Muscle layer of colon (tissue), 2 donors: ENCODE measurements at regions not wholly inside any gene's neighbourhood (a gene's known extent, or its start where the extent isn't known, plus 50 kb on each side); places are given as distances from the start of the nearest gene placed in this dataset.

Experiments used
- H3K27ac ChIP-seq: one replicate; pipeline ENCODE4 v1.7.0; 2013; ENCODE audit warnings: low read depth, mild to moderate bottlenecking, low read length, moderate library complexity
- H3K27me3 ChIP-seq, 2 donors: one replicate each; pipeline ENCODE4 v1.7.0; 2013; ENCODE audit warnings: low read length in 2 of 2, mild to moderate bottlenecking in 2 of 2; ENCODE audit not compliant: insufficient read depth in 2 of 2, control insufficient read depth in 1 of 2
- H3K36me3 ChIP-seq: one replicate; pipeline ENCODE4 v1.7.0; 2013; ENCODE audit warnings: mild to moderate bottlenecking, low read length; ENCODE audit not compliant: insufficient read depth
- H3K4me1 ChIP-seq: one replicate; pipeline ENCODE4 v1.7.0; 2013; ENCODE audit warnings: mild to moderate bottlenecking, low read length; ENCODE audit not compliant: insufficient read depth
- H3K4me3 ChIP-seq, 2 donors: one replicate each; pipeline ENCODE4 v1.7.0; 2013; ENCODE audit warnings: low read length in 2 of 2, low read depth in 1 of 2, mild to moderate bottlenecking in 1 of 2, moderate library complexity in 1 of 2
- H3K9ac ChIP-seq: one replicate; pipeline ENCODE4 v1.7.0; 2013; ENCODE audit warnings: low read length
- H3K9me3 ChIP-seq: one replicate; pipeline ENCODE4 v1.7.0; 2013; ENCODE audit warnings: mild to moderate bottlenecking, low read length
- donor health status: abdominal sarcoma.
- donor health status: Adenocarcinoma of cecum.

DNA sequence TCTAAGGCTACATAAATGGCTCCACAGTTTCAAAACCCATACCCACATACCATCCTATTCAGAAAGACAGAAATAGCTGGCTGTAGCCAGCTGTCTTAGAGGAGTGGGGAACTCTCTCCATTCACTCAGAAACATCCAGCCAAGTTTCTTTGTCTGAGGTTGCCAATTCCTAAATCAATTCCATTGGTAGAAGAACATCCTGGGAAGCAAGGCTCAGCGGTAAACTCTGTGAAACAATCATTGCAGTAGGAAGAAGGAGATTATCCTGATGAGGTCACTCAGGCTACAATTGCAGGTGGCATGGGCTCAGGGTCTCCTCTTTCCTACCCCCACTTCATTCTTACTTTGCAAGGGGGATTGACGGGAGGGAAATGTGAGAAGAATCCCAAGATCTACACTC, 154.0 kb downstream of the ETV1 start:
- no peaks in the 10 kb centered on the region for H3K9me3 ChIP-seq
- no peak overlapping the region for H3K9ac ChIP-seq
- H3K4me1 ChIP-seq = no peaks in the 10 kb centered on the region
- no peaks in the 10 kb centered on the region for H3K27me3 ChIP-seq
- H3K27ac ChIP-seq = no peak overlapping the region
- H3K36me3 ChIP-seq = no peaks in the 10 kb centered on the region
- H3K4me3 ChIP-seq = no peak overlapping the region

DNA sequence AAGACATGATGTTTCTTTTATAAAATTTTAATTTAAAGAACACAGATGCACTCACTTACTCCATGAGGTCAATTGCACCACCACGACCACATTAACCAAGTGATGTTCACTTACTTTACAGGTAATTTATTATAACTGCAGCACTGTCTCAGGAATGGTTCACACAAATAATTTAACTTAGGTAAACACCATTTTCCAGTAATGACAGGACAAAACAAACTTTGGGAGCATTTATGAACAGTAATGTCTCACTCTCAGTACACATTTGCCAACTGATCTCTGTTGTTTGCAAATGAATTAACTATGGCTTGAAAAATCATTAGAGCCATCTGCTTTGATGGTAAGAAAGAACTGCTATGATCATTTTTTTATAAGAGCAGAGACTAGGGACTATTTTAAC, 150.4 kb downstream of the ETV1 start:
- H3K27ac ChIP-seq = no peak overlapping the region
- no peaks in the 10 kb centered on the region for H3K9me3 ChIP-seq
- H3K4me3 ChIP-seq = no peak overlapping the region
- H3K27me3 ChIP-seq = no peaks in the 10 kb centered on the region
- H3K4me1 ChIP-seq = no peaks in the 10 kb centered on the region
- H3K9ac ChIP-seq = no peak overlapping the region
- no peaks in the 10 kb centered on the region for H3K36me3 ChIP-seq
